Hepatic stellate cell (primary cell): ENCODE measurements at regions not wholly inside any gene's neighbourhood (a gene's known extent, or its start where the extent isn't known, plus 50 kb on each side); places are given as distances from the start of the nearest gene placed in this dataset.
A peak's percentile ranks its signal among the peaks of the same experiment; 100 is the strongest.
"Not testable (repeated sequence)": the region's sequence is repeated elsewhere in the genome, so short reads cannot be mapped to it uniquely, and the experiment has no call there.

Experiments used
- DNase-seq: peaks from one replicate; pipeline ENCODE4 v3.0.0; 2011; ENCODE audit warnings: low spot score

GRCh38 chr11:69887330-69887729 is 68.1 kb upstream of the FGF3 start:
- no peak for DNase-seq

- no peak for DNase-seq
Measured at GRCh38 chr11:69887841-69888427, 68.7 kb upstream of the FGF3 start.

- DNase-seq: peak; percentile 81
Measured at GRCh38 chr11:69888483-69889181, 69.4 kb upstream of the FGF3 start.

GRCh38 chr11:69889400-69890318 is 70.4 kb upstream of the FGF3 start:
- DNase-seq: no peak

DNA sequence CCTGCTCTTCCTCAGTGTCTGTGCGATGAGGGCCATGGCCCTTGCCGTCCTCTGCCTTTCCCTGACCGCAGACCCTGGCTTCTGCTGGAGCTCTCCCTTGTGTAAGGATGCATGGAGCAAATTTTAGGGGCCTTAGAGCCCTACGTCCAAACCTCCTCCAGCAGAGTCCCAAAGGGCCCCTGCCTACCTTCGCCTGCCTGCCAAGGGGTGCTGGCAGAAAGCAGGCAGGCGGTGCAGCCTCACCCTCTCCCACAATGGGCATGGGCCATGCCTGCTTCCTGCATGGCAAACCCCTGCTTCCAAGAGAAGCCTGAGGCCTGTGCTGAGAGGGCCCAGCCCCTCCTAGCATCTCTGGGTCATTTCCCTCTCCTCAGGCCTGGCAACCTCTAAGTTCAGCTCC is 71.3 kb upstream of the FGF3 start:
- no peak for DNase-seq

DNA sequence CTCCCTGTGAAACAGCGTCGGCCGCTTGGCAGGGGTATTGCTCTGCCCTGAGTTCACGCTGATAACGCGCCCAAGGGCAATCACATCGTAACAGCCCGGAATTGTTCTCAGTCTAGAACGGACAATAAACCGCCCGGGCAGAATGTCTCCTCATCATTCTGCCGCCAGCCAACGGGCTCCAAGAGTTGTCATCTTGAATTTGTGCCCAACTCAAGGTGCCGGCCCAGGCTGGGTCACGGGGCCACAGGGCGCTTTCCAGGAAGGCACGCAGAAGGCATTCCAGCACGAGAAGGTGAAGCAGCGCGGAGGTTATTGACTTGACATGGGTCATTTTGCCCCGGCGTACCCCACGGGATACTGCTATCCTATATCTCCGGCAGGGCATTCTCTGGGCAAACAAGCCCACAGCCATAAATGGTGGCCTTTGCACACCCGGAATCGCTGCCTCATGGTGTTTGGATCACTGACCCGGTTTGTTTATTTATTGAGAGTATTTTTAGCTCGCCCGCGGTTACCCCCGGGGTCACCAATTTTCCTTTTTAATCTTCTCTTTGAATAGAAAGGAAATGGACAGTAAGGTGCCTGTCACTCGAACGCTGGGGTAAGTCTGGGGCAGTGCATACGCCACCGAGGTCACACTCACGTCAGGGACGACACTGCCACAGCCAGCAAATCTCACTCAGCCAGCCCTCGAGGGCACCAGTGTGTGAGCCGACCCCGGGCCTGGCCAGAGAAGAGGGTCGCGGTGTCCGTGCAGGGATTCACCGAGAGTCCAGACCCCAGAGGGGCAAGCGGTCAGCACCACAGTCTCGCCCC is 72.4 kb upstream of the FGF3 start:
- peak; percentile 86 for DNase-seq

DNA sequence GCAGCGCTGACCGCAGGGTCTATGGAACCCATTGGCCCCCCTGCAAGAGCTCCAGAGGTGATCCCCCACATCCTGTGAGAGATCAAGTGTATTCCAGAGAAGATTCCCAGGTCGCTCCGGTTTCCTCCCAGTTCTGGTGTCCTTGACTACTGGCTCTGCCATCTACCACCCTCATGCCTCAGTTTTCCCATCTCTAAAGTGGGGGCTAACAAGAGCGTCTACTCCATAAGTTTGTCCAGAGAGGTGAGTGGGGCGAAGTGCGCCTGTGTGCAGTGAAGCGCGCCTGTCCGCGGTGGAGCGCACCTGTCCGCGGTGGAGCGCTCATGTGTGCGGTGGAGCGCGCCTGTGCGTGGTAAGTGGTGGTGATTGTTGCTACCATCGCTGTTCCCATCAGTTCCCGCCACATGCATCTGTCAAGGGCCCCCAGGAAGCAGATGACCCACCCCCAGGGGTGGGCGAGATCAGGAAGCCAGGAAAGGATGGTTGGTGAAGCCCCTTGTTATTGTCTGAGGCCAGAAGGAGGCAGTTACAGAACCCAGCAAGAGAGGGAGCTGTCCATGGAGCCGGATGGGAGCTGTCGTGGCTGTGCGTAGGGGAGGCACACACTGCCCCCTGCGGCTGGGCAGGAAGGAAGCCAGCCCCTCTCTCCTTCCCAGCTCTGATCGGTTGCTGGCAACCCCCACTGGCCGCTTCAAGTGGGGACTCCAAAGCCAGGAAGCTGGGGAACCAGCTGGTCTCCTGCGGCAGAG is 73.2 kb upstream of the FGF3 start:
- no peak for DNase-seq

DNA sequence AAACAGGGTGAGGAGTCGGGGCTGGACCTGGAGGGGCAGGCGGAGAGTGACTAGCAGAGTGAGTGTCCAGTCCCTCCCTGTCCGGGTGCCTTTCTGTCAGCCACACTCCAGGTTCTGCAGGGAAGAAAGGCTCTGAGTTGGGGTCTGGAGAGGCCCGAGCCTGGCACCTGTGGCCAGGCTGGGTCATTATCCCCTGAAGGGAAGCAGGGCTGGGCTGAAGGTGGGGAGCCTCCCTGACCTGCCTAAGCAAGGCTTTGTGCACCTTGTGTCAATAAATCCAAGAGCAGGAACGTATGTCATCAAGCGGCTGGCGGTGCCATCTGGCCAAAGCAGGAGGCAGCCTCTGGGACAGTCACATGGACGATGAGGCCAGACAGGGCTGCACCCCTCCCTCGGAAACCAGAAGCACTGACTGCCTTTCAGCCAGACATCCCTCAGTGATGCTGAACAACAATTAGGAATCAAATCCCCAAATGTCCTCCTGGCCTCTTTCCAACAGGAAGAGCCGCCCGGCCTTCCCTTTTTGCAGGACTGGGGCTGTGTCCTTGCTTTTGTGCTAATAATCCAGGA is 73.9 kb upstream of the FGF3 start:
- DNase-seq: no peak

GRCh38 chr11:69893631-69894030 is 74.4 kb upstream of the FGF3 start:
- no peak for DNase-seq

DNA sequence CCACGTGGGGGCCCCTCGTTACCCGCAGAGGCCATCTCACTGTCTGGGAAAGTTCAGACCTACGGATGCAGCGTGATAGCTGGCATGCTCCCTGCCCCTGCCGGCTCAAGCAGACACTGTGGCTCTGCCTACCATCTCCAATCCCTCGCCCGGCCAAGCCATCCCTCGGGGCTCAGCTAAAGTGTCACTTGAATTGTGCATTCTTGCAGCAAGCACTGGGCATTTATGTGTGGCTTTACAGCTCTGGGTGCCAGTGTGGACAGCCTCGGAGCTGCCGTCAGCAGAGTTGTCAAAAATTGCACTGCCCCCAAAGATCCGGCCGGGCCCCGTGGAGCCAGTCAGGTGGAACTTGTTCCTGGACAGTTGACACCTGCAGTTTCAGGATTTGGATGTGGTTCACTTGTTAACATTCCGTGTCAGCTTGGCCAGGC is 75.0 kb upstream of the FGF3 start:
- DNase-seq: no peak

DNA sequence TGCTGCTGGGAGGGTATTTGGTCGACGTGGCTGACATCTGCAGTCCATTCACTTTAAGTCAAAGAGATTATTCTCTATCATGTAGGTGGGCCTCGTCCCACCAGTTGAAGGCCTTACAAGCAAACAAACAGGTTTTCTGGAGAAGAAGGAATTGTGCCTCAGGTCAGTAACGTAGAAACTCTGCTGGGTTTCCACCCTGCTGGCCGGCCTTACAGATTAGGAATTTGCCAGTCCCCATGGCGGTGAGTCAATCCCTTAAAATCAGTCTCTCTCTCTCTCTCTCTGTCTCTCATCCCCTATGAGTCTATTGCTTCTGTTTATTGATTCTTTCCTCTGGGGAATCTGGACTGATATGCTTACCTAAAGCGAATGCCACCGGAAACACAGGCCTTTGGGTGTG is 75.4 kb upstream of the FGF3 start:
- DNase-seq: peak; percentile 55

DNA sequence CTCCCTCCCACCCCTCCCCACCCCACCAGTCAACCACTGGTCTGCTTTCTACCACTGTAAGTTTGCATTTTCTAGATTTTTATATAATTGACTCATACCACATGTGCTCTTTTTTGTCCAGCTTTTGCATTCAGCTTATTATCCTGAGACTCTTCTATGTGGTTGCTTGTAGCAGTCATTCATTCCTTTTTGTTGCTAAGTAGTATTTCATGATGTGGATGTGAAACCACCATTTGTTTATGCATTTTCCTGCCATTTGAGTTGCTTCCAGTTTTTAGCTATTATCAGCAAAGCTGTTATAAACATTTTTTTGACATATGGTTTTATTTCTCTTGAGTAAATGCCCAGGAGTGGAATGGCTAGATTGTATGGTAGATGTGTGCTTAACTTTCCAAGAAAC is 77.0 kb upstream of the FGF3 start:
- DNase-seq: peak; percentile 47

GRCh38 chr11:69898123-69898522 is 78.9 kb upstream of the FGF3 start:
- no peak for DNase-seq

DNA sequence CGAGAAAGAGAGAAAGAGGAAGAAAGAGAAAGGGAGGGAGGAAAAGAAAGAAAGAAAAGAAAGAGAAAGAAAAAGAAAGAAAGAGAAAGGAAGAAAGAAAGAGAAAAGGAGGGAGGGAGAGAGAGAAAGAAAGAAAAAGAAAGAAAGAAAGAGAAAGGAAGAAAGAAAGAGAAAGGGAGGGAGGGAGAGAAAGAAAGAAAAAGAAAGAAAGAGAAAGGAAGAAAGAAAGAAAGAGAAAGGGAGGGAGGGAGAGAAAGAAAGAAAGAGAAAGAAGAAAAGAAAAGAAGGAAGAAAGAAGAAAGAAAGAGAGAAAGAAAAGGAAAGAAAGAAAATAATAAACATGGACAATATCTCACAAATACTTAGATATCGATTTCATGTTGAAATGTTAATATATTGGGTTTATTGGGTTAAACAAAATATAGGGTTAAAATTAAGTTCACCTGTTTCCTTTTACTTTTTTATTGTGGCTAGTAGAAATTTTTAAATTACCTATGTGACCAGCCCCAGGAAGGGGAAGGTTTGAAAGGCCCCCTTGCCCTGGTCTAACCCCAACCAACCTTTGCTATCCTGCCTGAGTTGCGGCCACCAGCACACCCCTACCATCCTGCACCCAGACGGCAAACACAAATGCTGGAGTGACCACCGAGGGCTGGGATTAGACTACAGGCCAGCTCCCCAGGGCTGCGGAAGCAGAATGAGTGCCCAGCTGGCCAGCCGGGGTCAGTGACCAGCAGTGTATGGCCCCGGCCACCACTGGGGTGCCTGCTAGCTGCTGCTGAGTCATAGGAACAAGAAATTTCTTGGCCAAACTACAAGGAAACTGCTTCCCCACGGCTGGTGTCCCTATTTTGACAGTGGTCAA is 81.0 kb upstream of the FGF3 start:
- DNase-seq: peak; percentile 75

DNA sequence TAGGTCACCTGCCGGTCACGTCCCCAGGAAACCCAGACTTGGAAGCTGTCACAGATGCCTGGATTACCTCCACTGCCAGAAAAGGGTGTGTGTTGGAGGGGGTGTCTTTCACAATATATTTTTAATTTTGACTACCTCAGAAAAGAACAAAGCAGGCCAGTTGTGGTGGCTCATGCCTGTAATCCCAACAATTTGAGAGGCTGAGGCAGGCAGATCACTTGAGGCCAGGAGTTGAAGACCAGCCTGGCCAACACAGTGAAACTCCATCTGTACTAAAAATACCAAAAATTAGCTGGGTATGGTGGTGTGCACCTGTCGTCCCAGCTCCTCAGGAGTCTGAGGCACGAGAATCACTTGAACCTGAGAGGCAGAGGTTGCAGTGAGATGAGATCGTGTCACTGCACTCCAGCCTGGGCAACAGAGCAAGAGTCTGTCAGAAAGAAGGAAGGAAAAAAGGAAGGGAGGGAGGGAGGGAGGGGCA is 81.6 kb upstream of the FGF3 start:
- DNase-seq: not testable (repeated sequence)

DNA sequence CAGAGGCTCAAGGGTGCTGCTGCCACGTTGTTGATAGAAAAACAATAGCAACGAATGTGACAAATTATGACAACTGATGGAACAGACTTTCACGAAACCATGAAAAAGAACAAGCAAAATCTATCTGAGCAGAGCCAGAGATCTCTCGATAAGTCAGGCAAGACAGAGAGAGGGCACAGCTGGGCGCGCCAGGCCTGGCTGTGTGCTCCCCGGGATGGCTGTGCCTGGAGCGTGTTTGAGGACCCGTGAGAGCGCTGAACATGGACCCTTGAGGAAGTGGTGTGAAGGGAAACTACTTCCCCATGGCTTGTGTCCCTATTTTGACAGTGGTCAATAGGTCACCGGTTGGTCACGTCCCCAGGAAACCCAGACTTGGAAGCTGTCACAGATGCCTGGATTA is 83.1 kb upstream of the FGF3 start:
- no peak for DNase-seq

- no peak for DNase-seq
Measured at GRCh38 chr11:69903211-69903610, 84.0 kb upstream of the FGF3 start.

DNA sequence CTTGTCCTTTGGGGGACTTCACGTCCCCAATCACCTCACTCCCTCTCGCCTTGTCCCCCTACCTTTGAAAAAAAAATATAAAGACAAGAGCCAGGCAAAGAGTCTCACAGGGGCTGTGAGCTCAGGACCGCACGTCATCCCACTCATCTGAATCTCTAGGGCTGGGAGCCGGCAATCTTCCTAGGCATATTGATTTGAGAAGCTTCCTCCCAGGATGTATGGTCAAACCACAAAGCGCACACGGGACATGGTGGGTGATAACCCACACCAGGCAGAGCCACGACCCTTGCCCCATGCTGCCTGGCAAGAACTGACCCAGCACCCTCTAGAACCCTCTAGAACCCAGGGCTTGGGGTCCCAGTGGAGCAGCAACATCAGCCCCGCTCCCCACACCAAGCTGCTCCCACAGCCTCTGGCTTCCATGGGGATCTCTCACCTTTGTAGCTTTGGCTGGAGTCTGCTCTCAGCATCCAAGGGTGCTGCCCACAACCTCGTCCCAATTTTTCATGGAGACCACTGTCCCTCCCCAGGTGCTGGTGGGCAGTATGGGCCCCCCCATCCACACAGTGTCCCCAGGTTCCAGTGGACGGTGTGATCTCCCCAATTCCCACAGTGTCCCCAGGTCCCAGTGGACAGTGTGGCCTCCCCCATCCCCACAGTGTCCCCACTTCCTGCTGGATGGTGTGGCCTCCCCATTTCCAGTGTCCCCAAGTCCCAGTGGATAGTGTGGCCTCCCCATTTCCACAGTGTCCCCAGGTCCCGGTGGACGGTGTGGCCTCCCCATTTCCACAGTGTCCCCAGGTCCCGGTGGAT is 85.2 kb upstream of the FGF3 start:
- no peak for DNase-seq

- no peak for DNase-seq
Measured at GRCh38 chr11:69904974-69905535, 85.8 kb upstream of the FGF3 start.
